HG02852 (cell line): ENCODE measurements at regions not wholly inside any gene's neighbourhood (a gene's known extent, or its start where the extent isn't known, plus 50 kb on each side); places are given as distances from the start of the nearest gene placed in this dataset.
"Not testable (repeated sequence)": the region's sequence is repeated elsewhere in the genome, so short reads cannot be mapped to it uniquely, and the experiment has no call there.

Experiments used
- ATAC-seq: cut with Tn5 transposase; IDR thresholded peaks from one replicate; pipeline ENCODE4 v1.9.1; 2021; ENCODE audit warnings: mild to moderate bottlenecking, moderate library complexity; ENCODE audit not compliant: unreplicated experiment

- ATAC-seq = no peak
These were observed 1460.0 kb upstream of the ADGRB3 start for GRCh38 chr6:67175101-67175500.

DNA sequence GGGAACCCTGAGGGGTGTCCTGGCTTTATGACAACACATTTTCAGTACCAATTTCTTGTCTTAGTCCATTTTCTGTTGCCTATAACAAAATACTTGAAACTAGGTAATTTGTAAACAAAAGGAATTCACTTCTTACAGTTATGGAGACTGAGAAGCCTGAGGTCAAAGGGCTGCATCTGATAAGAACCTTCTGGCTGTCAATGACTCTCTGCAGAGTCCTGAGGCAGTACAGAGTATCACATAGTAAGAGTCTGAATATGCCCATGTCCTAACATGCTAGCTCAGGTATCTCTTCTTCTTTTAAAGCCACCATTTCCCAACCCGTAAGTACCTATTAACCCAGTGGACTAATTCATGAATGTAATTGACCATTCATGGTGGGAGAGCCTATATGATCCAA lies 1458.6 kb upstream of the EYS start:
- no peak for ATAC-seq

DNA sequence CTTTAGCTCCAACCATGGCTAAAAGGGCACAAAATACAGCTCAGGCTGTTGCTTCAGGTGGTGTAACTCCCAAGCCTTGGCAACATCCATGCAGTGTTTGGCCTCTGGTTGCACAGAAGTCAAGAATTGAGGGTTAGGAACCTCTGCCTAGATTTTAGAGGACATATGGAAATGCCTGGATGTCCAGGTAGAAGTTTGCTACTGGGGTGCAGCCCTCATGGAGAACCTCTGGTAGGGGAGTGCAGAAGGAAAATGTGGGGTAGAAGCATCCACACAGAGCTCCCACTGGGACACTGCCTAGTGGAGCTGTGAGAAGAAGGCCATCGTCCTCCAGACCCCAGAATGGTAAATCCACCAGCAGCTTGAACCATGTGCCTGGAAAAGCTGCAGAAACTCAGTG lies 1453.8 kb upstream of the EYS start:
- no peak for ATAC-seq

GRCh38 chr6:67141005-67141404 lies 1434.0 kb upstream of the EYS start:
- ATAC-seq = no peak

GRCh38 chr6:67133973-67134372 lies 1426.9 kb upstream of the EYS start:
- ATAC-seq = no peak

DNA sequence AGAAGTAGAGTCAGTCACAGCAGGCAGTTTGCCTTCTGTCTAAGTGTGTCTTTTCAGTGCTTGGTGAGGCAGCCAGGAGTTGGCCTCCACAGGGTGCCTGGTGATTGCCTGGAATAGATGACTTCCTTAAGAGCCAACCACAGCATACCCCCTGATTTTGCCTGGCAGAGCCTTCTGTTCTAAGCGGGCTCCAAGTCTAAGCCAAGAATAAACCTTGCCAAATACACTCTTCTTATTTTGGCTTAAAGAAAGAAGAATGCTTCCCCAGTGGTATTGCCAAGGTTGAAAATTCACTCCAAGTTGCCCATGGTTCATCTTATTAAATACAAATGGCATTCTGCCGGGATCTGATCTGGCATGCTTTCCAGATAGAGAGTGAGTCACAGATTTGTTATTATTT lies 1424.8 kb upstream of the EYS start:
- no peak for ATAC-seq

GRCh38 chr6:67129780-67130179 lies 1422.8 kb upstream of the EYS start:
- ATAC-seq = no peak

GRCh38 chr6:67127041-67127440 lies 1420.0 kb upstream of the EYS start:
- no peak for ATAC-seq

- no peak for ATAC-seq
These were observed 1414.1 kb upstream of the EYS start for GRCh38 chr6:67121115-67121514.

- ATAC-seq = no peak
These were observed 1405.1 kb upstream of the EYS start for GRCh38 chr6:67112120-67112519.

DNA sequence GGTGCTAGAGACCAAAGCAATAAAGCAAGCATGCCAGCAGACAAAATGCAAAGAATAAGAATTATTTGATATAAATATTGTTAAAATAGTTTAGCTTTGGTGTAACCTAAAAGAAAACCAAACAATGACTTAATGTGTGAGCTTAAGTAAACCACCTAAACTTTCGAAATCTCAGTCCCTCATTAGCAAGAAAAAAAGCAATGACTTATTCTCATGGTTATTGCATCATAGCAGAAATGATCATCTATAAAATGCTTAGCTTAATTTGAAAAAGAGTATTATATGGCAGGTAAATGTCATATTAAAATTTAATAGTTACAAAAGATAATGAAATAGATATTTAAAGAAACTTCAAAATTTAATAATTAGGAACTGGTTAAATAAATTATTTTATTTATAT lies 1395.7 kb upstream of the EYS start:
- ATAC-seq = no peak

DNA sequence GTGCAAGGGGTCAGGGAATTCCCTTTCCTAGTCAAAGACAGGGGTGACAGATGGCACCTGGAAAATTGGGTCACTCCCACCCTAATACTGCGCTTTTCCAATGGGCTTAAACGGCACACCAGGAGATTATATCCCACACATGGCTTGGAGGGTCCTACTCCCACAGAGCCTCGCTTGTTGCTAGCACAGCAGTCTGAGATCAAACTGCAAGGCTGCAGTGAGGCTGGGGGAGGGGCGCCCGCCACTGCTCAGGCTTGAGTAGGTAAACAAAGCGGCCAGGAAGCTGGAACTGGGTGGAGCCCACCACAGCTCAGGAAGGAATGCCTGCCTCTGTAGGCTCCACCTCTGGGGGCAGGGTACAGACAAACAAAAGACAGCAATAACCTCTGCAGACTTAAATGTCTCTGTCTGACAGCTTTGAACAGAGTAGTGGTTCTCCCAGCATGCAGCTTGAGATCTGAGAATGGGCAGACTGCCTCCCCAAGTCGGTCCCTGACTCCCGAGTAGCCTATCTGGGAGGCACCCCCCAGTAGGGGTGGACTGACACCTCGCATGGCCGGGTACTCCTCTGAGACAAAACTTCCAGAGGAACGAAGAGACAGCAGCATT lies 1388.7 kb upstream of the EYS start:
- not testable (repeated sequence) for ATAC-seq

DNA sequence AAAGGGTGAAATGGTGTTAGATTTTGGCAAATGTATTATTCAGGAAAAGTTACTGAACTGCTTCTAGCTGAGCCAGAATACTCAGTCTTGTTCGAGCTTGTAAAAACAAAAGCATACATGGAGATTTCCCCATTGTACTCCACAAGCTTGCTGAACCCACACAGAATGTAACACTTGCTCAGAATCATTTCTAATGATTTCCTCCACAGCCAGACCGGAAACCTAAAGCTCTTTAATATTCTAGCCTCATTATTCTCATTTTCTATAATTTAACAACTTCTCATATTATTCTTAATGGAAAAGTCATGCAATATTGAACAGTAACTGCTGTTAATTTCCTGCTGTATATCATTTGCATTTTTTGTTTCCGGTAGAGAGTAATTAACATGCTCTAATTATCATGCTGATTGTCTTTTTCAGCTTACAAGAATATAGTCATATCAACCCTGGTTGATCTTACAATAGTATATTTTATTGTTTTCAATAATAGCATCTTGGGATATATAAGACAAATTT lies 1387.5 kb upstream of the EYS start:
- no peak for ATAC-seq

GRCh38 chr6:67073938-67074337 lies 1366.9 kb upstream of the EYS start:
- no peak for ATAC-seq

DNA sequence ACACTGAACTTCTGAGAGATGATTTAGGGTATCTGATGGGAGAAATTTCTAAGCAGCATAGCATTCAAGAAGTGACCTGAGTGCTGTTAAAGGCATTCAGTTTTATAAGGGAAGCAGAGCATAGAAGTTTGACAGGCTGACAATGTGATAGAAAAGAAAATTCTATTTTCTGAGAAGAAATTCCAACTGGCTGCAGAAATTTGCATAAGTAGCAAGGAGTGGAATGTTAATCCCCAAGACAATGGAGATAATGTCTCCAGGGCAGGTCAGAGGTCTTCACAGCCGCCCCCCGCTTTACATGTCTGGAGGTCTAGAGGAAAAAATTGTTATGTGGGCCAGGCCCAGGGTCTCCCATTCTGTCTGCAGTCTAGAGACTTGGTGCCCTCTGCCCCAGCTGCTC lies 1361.8 kb upstream of the EYS start:
- no peak for ATAC-seq

- ATAC-seq = no peak
These were observed 1357.3 kb upstream of the EYS start for GRCh38 chr6:67064323-67064722.

DNA sequence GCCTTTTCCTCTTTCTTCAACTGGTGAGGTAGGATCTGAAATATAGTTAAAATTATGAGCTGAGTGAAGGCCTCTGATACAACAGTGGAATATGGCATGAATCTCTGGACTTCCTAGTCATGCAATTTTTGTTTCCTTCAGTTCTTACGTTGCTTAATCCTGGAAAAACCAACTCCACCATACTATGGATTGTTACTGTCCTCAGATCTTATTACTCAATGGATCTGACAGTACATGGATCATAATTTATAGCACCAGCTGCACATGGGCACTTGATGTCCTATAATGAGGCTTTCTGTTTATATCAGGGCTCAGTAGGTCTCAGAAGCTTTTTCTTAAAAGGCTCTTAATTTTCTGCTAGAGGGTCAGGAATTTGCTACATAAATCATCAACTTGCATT lies 1341.0 kb upstream of the EYS start:
- ATAC-seq = no peak

DNA sequence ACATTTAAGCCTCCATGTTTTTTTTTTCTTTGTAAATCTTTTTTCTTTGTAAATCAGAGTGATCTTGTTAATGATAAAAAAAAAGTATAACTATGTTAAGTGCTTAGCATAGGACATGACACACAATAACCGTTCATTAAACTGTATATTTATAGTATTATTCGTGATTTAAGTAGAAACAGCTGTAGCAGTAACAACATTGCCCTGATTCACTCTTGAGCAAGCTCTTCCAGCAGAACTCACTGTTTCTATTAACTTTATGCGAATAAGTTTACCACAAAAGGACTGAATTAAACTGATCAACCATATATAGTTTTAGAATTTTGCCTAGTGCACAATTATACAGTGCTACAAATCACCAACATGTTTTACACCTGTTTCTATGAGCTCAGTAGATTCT lies 1338.0 kb upstream of the EYS start:
- no peak for ATAC-seq

DNA sequence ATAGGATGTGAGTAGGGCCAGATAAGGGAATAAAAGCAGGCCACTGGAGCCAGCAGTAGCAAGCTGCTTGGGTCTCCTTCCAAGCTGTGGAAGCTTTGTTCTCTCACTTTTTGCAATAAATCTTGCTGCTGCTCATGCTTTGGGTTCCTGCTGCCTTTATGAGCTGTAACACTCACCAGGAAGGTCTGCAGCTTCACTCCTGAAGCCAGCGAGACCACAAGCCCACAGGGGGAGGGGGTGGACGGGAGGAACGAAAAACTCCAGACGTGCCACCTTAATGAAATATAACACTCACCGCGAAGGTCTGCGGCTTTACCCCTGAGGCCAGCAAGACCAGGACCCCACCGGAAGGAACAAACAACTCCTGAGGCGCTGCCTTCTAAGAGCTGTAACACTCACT lies 1324.4 kb upstream of the EYS start:
- no peak for ATAC-seq

DNA sequence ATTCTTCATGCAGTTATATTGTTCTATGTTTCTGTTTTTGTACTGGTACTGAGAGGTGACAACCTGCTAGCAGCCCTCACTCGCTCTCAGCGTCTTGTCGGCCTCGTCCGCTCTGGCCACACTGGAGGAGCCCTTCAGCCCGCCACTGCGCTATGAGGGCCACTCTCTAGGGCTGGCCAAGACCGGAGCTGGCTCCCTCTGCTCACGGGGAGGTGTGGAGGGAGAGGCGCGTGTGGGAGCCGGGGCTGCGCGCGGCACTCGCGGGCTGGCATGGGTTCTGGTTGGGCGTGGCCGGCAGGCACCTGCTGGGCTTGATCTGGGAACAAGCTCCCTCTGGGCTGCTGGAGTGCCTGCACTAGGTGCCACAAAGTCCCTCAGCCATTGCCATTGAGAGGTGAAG lies 1323.8 kb upstream of the EYS start:
- ATAC-seq = no peak

GRCh38 chr6:67016921-67017460 lies 1310.0 kb upstream of the EYS start:
- no peak for ATAC-seq

DNA sequence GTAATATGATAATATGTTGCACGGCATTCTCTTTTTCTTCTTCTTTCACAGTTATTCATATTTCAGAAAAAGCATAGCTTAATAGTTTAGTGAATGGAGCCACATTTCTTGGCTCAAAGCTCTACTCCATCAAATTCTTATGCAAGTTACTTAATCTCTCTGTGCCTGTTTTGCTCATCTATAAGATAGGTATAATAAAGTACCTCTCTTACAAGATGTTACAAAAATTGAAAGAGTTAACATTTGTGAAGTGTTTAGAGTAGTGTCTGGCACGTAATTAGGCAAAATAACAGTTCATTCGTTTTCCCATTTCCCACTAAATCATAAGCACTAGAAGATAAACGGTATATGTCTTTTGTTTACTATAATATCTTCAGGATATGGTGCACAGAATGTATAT lies 1304.4 kb upstream of the EYS start:
- no peak for ATAC-seq

DNA sequence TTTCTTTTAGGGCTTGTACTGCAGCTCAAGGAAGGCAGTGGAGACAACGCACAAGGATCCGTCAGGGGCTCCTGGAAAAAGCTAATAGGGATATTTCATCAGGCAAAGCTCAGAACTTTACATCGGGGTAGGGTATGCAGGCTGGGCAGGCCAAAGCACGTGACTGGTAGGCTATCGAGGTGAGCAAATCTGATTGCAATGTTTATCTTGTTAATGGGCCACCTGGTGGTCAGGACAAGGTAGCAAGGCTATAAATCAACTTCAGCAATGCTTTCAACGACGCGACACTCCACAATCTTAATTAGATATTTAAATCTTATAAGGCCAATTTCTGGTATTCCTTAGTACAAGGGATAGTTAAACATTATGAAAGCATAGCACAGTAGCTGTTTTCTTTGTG lies 1302.8 kb upstream of the EYS start:
- no peak for ATAC-seq
